ENCODE measurements at regions not wholly inside any gene's neighbourhood (a gene's known extent, or its start where the extent isn't known, plus 50 kb on each side); places are given as distances from the start of the nearest gene placed in this dataset.
"Not testable (repeated sequence)": the region's sequence is repeated elsewhere in the genome, so short reads cannot be mapped to it uniquely, and the experiment has no call there.

DNA sequence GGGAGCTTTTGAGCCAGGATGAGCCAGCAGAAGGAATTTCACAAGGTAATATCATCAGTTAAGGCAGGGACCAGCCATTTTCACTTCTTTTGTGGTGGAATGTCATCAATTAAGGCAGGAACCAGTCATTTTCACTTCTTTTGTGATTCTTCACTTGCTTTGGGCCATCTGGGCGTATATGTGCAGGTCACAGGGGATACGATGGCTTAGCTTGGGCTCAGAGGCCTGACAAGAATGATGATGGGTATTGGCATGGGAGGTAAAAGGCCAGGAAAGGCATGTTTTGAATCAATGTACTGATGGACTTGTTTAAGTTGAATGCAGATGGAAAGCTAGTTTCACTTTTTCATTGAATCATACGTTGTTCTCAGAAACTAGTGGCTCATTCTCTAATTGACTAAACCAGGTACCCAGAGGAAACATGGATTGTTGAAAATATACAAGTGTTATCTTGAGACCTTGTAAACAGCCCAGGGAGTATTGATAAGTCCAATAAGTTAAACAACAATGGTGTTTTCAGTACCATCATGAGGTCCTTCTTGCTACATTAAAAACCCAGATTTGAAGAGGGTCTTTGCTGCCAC lies 1672.5 kb upstream of the DDX18 start:
- DNase-seq, result no peak

DNA sequence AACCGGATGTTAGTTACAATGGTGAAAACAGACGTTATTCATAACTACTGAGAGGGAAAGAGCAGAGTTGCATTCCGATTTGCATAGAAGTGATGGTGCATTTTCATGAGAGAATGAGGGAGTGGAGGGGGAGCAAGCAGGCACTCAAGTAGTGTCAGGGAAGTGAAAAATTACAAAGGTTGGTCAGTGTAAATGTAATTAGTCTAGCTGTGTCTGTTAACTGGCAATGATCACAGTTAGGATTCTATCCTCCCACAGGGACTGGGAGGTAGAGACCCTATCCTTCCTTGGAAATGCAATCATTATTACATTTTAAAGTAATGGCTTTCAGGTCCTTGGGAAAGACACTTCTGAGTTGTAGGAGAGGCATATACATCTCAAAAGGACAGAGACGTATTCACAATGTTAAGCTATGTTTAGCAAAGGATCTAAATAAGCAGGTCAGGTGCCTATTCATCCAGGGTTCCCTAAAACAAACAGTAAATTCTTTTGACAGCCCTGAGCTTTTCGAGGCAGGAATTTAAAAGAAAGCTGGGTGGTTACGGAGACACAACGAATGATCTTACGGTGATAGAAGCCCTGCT lies 1671.8 kb upstream of the DDX18 start:
- no peak for DNase-seq

GRCh38 chr2:116145031-116145430 lies 1669.5 kb upstream of the DDX18 start:
- no peak for DNase-seq

GRCh38 chr2:116148361-116148760 lies 1666.1 kb upstream of the DDX18 start:
- DNase-seq, result no peak

DNA sequence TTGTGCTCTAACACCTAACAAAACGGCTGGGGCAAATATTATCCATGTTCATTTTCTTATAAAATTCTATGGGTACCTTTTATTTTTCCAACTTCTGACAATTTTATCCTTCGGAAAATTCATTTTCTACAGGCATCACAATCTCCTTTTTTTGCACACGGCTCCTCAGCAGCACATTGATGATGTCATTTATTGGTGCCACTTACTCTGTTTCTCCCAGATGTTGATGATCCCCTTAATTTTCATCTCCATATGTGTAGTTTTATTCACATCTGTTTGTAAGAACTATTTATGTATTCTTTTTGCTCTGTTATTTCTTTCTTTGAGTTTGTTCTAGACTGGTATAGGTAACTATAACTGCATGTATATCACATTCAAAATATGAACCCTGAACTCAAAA lies 1660.8 kb upstream of the DDX18 start:
- no peak for DNase-seq

DNA sequence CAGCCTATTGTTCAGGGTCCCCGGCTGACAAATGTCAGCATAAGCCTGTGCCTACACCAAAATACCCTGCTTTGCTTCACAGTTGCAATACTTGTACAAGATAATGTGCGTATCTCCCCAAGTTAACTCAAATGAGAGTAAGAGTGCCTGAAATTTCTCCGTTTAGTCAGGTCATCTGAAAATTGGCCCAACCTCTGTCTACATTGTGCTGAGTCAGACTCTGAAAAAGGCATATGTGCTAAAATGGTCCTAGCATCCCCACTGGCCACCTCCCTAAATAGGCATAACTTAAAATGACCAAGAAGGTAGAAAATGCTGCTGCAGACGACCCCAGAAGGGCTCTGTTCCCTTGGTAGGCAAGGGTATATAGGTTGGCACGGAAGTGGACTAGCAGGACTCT lies 1653.8 kb upstream of the DDX18 start:
- no peak for DNase-seq

- DNase-seq, result no peak
Observed at GRCh38 chr2:116162395-116162794, 1652.1 kb upstream of the DDX18 start.

- DNase-seq, result no peak
Observed at GRCh38 chr2:116167107-116167506, 1647.4 kb upstream of the DDX18 start.

DNA sequence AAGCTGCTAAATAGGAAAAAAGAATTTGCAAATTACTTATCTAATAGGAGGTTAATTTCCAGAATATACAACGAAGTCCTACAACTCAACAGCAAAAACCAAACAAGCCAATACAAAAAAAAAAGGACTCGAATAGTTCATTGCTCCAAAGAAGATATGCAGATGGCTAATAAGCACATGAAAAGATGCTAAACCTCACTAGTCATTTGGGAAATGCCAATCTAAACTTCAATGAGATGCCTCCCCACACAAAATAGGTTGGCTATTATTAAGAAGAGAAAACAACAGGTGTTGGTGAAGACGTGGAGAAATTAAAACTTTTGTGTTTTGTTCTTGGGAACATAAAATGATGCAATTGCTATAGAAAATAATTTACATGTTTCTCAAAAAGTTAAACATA lies 1634.4 kb upstream of the DDX18 start:
- no peak for DNase-seq

- not testable (repeated sequence) for DNase-seq
Observed at GRCh38 chr2:116190684-116191083, 1623.8 kb upstream of the DDX18 start.

DNA sequence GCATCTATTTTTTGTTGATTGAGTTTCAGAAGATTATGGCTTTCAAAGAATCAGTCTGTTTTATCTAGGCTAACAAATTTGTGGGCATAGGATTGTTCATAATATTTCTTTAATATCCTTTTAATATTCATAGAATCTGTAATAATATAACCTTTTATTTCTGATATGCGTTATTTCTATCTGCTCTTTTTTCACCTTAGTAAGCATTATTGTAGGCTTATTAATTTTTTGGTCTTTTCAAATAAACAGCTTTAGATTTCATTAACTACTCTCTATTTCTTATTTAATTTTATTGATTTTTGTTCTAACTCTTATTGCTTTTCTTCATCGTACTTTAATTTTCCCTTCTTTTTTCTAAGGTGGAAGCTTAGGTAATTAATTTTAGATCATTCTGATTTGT lies 1614.4 kb upstream of the DDX18 start:
- DNase-seq, result no peak

DNA sequence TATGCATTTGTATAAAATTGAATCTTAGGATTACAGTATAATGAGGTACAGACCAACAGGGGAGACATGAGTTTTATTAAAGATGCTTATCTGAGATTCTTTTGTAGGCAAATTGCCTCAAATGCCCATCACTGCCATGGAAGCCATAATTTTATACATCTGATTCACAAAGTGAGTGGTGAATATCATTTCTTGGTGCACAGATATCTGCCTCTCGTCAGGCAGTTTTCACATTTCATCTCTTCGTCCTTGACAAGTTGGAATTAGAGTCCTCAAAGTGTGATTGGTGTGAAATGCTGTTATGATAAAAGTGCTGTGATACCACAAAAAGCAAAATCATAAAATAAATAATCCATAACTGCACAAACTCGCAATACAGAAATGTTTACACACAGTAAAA lies 1602.8 kb upstream of the DDX18 start:
- DNase-seq, result no peak

GRCh38 chr2:116222793-116223192 lies 1591.7 kb upstream of the DDX18 start:
- DNase-seq, result no peak

DNA sequence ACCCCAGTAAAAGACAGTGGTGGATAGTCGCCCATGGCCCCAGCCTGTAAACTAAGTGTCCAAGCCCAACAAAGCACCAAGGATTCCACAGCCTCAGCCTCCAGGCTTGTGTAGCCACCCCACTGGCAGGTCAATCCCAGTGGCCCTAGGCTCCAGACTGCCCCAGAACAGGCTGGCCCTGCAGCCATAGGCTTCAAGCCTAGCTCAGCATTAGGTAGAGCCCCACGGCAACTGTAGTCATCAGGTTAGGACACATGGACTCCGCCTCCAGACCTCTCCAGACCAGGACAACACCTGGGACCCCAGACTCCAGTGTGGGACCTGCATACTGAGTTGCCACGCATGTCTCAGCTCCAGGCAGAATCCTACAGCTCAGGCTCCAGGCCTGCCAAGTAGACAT lies 1590.6 kb upstream of the DDX18 start:
- no peak for DNase-seq

DNA sequence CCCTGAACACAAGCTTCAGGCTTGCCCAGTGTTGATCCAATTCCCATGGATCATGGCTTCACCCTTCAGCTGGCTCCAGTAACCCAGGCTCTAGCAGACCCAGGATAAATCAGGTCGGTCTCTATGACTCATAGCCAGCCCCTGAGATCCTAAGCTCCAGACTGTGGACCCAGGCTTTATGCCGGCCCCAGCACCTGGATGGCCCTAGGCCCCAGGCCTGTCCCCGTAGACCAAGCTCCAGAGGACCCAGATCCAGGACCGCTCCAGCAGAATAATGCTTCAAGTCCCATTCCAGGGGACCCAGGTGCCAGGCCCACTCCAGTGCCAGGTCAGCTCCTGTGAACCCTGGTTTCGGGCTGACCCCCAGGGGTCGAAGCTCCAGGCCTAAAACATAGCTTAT lies 1589.9 kb upstream of the DDX18 start:
- DNase-seq, result no peak

DNA sequence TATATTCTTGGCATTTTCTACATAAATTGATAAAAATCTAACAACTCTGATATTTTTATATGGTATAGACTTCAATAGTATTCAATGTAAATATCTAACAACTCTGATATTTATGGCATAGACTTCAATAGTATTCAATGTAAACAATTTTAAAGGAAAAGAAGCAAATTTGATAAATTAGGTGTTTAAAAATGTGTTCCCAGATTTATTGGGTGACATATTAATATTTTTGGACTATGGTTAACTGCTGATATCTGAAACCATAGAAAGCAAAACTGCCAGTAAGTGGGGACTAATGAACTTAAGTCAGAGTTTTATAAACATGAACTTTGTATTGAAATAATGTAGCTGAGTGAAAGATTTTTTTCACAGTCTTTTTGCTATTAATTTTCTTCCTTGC lies 1576.0 kb upstream of the DDX18 start:
- DNase-seq, result no peak

DNA sequence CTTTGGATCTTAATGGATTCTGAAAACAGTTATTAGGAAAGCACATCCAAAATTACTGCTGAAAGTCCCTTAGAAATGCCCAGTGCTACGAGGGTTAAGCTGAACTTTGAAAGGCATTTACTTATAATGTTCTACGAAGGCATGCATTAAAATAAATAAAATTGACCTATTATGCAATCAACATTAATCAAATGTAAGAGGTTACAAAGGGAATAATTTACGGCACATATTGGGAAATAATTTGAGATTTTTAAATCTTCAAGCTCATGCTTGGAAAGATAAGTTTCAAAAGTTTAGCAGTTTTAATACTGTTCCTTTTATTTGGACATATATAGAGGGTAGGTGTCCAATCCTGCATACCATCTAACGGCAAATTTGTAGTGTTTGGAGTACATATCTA lies 1564.1 kb upstream of the DDX18 start:
- DNase-seq, result no peak

DNA sequence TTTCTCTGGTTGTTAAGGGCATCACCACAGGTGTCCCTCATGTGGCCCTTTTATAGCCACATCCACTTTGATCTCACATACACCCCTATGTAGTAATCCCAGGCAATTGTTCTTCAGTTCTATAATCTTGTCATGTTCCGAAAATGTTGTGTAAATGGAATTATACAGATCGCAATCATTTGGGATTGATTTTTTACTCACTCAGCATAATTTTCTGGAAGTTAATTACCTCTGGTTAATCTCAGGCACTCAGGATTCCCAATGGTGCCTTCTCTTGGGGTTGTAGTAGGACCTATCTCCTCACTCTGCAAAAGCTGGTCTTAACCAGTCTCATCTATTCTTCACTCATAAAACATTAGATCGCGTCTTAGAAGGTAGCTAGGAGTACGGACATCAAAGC lies 1549.6 kb upstream of the DDX18 start:
- no peak for DNase-seq

GRCh38 chr2:116269040-116269439 lies 1545.5 kb upstream of the DDX18 start:
- DNase-seq, result no peak

DNA sequence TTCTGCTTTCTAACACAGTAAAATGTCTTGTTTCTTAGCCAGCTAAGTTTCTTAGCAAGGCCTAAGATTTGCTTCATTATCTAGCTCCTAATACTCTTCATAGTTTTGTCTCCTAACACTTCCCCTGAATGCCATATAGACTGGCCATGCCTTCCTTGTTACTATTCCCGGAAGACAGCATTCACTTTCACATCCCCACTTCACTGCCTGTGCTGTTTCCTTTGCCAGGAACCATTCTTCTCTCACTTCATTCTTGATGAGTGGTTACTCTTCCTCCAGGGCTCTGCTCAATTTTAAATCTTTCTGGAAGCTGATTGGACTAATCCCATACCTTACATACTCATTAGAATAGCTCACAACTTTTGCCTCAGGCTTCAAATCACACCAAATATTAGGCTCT lies 1510.2 kb upstream of the DDX18 start:
- DNase-seq, result no peak

DNA sequence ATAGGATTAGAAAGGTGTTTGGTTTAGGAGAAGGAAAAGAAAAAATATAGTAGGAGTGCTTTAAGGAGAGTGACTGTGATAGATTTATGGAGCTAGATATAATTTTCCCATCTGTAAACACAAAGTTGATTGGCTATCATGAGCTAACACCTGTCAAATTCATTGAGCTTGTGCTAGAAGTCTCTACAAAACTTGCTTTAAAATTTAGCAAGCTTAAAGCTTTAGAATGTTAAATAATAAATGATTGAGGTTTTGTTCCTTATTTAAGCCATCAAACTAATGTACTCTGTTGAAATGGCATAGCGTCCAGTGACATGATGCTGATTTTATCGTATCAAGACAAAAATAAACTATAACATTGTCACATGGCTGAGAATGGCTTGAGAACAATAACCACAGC lies 1497.4 kb upstream of the DDX18 start:
- DNase-seq, result no peak

DNA sequence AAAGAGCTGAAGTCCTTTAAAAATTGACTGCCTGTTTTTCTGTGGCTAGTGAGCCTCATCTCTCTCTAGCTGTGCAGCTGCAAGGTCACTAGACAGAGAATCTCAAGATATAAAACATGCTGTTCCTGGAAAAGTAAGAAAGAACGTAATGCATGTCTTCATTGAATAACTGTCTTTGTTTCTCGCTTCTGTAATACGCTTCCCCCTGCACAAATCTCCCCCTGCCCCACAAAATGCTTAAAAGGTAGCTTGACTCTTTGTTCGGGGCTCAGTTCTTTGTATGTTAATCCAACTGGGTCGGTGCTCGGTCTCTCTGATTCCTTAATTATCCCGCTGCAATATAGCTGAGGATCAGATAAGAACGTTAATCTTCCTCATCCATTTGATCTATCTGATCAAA lies 1495.9 kb upstream of the DDX18 start:
- not testable (repeated sequence) for DNase-seq

- no peak for DNase-seq
Observed at GRCh38 chr2:116319001-116319400, 1495.5 kb upstream of the DDX18 start.

DNA sequence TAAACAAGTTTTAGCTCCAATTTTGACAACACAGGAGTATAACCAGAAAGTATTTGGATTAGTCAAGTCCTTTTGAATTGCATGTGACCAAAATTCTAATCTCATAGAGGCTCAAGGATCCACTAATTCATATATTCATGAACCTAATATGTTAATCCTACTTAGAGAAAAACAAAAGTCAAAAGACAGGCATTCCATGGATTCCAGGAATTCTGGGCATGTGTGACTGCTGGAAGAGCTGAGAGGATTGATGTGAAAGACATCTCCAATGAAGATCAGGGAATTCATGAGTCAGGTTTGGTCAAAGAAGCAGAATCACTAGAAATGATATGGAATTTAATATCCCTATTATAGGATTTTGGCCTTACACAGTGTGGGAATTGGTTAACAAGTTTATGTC lies 1494.6 kb upstream of the DDX18 start:
- no peak for DNase-seq

DNA sequence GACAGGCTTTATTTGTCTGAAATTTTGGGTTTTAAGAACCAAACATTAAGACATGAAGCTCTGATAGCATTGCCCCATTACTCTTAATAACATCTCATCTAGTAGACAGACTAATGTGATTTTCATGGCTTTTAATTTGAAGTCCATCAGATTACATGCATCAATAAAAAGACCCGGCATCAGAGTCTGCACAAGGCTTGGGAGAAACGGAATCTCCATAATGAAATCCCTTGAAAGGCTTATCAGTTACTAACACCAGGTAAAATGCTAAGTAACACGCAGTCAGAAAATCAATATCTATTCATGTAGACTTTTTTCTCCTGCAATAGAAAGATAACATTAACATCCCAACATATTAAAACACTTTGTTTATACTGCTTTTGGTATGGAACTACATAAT lies 1485.2 kb upstream of the DDX18 start:
- no peak for DNase-seq

DNA sequence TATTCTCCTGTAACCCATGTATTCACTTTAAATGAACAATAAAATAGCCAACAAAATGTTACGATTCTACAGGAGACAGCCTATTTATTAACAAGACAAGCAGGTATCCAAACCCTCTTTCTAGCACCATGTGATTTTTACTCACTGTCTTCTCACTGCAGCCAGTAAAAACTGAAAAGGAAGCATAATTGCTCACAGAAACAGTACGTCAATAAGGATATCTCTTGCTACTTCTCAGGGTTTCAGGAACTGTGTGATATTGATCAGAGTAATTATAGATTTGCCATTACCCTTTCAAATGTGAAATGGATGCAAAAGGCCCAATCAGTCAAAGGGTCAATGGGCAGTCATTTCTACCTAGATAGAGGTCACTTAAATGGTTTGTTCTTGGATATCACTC lies 1473.8 kb upstream of the DDX18 start:
- no peak for DNase-seq
